ENCODE measurements at regions not wholly inside any gene's neighbourhood (a gene's known extent, or its start where the extent isn't known, plus 50 kb on each side); places are given as distances from the start of the nearest gene placed in this dataset.

DNA sequence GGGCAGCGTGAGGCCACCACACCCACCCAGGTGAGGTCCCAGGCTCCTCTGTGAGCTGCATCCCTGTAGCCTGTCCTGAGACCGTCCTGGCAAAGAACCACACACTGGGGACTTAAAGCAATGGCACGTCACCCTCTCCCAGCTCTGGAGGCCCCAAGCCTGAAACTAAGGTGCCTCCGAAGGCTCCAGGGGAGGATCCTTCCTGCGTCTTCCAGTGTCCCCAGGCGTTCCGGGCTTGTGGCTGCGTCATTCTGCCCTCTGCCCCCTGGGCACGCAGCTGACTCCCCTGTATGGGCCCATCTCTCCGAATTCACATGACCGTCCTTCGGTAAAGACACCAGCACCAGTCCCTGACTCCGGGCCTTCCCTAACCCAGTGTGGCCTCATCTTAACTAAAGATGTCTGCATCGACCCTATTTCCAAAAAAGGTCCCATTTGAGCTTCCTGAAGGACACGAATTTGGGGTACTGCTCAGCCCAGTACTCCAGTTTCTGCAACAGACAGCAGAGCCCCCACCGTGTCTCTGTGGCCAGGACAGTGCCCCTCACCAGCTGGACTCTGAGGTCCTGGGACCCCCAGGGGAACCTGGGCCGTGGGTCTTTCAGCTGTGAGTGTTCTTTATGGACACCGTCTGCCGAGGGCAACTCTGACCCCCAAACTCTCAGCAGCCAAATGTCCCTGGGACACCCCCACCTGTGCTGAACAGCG is 75.2 kb upstream of the CTDP1 start:
- TF ChIP-seq, protein P1, sequence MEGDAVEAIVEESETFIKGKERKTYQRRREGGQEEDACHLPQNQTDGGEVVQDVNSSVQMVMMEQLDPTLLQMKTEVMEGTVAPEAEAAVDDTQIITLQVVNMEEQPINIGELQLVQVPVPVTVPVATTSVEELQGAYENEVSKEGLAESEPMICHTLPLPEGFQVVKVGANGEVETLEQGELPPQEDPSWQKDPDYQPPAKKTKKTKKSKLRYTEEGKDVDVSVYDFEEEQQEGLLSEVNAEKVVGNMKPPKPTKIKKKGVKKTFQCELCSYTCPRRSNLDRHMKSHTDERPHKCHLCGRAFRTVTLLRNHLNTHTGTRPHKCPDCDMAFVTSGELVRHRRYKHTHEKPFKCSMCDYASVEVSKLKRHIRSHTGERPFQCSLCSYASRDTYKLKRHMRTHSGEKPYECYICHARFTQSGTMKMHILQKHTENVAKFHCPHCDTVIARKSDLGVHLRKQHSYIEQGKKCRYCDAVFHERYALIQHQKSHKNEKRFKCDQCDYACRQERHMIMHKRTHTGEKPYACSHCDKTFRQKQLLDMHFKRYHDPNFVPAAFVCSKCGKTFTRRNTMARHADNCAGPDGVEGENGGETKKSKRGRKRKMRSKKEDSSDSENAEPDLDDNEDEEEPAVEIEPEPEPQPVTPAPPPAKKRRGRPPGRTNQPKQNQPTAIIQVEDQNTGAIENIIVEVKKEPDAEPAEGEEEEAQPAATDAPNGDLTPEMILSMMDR (IDR thresholded peaks at IDR 0.05): no peak
- no peak for TF ChIP-seq POLR2A (IDR thresholded peaks at IDR 0.05)
- TF ChIP-seq POLR2AphosphoS5 (IDR thresholded peaks at IDR 0.05; ENCODE audit: insufficient read depth in 1 of 2, low read depth in 1 of 2): no peak

All from vagina (tissue), 2 donors.